C4-2B (cell line): ENCODE measurements at regions not wholly inside any gene's neighbourhood (a gene's known extent, or its start where the extent isn't known, plus 50 kb on each side); places are given as distances from the start of the nearest gene placed in this dataset.

Experiments used
- H3K27ac ChIP-seq: fragments of 450-650 bp; 2 replicates; pipeline ENCODE4 v1.5.1; 2017
- ZFX ChIP-seq: fragments of 450-650 bp; IDR thresholded peaks from 2 replicates; pipeline ENCODE4 v1.6.1; 2017
- TF ChIP-seq, protein P1 (sequence below): fragments of 450-650 bp; conservative IDR thresholded peaks from 2 replicates; pipeline ENCODE4 v1.5.1; 2017; ENCODE audit warnings: mild to moderate bottlenecking

DNA sequence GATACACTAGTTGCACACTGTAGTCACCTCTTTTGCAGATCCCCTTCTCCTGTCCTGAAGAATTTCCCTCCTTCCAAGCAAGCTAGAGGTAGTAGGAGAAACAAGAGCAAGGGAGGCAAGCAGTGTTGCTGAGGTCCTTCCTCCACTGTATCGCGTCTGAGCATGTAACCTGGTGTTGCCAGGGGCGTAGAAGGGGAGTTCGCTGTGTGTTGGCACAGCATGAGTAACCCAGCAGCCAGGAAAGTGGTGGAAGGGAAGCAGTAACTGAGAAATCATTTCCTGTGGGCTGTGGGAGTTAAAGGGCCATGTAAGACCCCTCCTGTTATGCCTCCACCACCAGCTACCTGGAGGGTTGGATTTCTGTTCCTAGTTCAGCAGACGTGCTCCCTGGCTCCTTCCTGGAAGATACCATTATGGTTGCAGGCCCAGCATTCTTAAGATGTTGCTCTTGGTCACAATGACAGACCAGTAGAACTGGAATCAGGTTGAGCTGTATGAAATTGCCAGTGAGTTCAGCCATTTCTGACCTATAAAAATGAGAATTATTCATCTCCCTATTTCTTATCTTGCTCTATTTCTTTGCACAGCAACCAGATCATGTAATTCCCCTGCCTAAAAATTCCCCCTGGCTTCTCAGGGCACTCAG lies 215.3 kb upstream of the TOPAZ1 start:
- TF ChIP-seq, protein P1, sequence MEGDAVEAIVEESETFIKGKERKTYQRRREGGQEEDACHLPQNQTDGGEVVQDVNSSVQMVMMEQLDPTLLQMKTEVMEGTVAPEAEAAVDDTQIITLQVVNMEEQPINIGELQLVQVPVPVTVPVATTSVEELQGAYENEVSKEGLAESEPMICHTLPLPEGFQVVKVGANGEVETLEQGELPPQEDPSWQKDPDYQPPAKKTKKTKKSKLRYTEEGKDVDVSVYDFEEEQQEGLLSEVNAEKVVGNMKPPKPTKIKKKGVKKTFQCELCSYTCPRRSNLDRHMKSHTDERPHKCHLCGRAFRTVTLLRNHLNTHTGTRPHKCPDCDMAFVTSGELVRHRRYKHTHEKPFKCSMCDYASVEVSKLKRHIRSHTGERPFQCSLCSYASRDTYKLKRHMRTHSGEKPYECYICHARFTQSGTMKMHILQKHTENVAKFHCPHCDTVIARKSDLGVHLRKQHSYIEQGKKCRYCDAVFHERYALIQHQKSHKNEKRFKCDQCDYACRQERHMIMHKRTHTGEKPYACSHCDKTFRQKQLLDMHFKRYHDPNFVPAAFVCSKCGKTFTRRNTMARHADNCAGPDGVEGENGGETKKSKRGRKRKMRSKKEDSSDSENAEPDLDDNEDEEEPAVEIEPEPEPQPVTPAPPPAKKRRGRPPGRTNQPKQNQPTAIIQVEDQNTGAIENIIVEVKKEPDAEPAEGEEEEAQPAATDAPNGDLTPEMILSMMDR: no peak
- no peak for TF ChIP-seq ZFX
- no peak overlapping the region for H3K27ac ChIP-seq

DNA sequence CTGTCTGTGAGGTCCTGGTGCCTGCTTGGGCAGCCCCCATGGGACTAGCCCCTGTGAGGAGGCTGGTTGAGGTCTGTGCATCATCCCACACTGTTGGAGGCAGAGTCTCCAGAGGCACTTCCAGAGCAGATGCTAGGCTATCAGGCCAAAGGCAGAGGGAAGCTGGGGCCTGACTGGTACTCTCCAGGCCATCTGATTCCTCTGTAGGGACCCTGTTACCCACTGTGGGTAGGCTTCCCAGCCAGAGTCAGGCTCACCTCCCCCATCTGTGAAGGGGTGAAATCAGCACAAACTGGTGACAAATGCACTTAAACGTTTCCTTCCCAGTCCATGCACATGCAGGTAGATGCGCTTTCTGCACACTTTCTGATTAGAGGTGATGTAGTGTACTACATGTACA lies 212.6 kb upstream of the TOPAZ1 start:
- no peak overlapping the region for H3K27ac ChIP-seq
- no peak for TF ChIP-seq ZFX

DNA sequence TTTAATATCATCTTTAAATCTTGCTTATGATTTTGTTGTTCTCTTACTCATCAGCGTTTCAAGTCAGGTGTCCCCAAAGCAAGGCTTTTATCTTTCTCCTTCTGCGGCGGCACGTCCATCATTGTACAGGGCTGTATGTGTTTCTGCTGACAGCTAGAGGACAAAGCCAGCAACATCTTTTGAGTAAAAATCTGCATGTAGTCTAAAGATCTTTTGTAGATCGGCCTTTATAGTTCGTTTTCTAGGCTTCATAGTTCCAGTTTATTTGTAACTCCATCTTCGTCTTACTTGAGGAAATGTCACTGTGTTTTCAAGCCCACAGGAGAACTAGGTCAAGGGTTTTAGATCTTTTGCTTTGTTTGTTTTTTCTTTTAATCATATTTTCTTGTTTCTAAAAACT lies 211.4 kb upstream of the TOPAZ1 start:
- H3K27ac ChIP-seq: no peak overlapping the region
- no peak for TF ChIP-seq ZFX
- TF ChIP-seq, protein P1: no peak

DNA sequence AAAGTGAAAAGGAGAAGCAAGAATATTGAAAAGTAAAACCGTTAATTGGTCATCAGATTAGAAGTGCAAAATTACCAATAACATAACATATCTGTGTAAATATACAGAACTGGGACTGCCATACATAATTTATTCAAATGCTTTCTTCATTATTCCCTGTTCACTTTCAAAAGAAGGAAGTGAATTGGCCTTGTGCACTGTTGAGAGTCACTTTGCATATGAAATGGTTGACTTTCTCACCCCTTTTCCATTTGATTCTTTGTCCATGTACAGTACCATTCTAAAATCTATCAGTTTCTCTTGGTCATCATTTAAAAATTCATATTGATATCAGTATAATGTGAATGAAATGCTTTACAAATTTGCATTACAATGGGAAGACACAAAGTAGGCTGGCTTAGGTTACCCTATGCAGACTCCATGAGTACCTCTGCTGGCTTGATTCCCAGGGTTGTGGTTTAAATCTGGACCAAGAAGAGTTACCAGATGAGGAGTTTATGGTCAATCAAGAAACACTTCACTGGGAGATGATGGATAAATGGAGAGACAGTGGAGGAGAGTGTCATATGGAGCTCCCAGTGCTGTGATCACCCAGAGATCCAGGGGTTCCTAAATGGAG lies 210.9 kb upstream of the TOPAZ1 start:
- no peak for TF ChIP-seq ZFX
- TF ChIP-seq, protein P1: no peak
- no peak overlapping the region for H3K27ac ChIP-seq

DNA sequence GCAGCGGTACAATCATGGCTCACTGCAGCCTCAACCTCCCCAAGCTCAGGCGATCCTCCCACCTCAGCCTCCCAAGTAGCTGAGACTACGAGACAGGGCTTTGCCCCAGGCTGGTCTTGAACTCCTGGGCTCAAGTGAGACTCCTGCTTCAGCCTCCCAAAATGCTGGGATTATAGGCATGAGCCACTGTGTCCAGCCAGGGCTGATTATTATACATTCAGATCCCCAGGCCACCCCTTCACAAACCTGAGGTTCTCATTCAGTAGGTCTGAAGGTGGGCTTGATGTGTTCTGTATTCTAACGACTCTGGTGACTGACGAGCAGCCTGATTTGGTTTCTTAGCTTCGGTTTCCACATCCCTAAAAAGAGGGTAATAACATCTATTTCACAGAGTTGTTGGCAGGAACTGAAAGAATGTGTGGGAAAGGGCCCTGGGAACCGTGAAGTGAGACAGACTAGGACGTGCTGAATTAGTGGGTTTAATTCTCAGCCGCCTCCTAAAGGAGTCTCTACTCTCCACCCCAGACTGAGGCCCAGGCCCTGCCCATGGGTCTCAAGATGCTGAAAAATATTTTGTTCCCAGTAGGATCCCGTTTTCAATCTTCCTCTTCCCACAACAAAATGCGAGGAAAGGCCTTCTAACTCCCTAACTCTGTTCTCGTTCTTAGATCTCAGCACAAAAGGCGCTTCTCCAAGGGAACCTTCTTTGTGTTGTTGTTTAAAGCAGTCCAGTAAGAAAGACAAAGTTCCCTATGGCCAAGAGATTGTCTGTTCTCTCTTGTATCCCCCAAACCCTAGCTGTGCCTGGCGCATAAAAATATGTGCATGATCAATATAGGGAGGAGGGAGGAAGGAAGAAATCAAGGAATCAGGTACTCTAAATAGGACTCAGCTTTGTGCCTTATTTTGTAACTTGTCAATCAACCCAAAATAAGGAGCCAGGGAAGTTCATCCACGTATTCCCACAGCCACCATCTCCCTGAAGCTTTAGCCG lies 210.0 kb upstream of the TOPAZ1 start:
- no peak for TF ChIP-seq ZFX
- TF ChIP-seq, protein P1: no peak
- H3K27ac ChIP-seq: no peak overlapping the region

DNA sequence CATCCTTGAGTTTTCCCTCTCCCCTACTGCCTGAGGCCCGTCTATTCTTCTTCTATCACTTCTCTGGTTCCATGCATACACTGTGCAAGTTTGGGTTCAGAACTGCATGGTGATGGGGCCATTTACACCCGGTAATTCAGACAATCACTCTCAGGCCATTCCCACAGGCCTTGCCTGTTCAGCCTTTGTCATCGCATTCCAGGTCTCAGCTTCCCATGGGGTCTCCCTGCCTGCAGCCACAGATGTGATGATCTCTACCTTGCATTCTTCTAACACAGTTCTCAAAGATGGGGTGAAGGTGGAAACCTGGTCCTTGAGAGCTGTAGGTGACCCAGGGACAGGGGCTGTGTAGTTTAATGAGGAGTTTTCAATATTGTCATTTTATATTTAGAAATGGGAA lies 209.2 kb upstream of the TOPAZ1 start:
- TF ChIP-seq ZFX: no peak
- TF ChIP-seq, protein P1: no peak
- no peak overlapping the region for H3K27ac ChIP-seq

DNA sequence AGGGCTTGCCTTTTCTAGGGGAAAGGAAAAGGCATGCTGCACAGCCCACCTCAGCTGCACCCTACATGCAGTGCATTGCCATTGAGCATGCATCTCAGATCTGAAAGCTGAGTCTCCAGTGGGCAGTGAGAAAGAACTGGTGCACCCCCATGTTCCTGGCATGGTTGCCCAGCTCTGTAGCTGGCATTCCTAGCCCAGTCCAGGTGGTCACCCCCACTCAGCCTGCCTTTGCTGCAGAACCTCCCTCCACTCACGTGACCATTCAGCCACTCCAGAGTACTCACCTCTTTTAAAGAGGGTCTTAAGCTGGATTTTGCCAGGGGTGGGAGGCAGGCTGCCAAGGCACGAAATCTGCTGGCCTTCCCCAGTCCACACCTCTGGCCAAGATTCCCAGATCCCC lies 208.6 kb upstream of the TOPAZ1 start:
- no peak overlapping the region for H3K27ac ChIP-seq
- TF ChIP-seq, protein P1: no peak
- TF ChIP-seq ZFX: no peak
